Fibroblast of gingiva (primary cell): ENCODE measurements at regions not wholly inside any gene's neighbourhood (a gene's known extent, or its start where the extent isn't known, plus 50 kb on each side); places are given as distances from the start of the nearest gene placed in this dataset.

Source experiments
- DNase-seq: peaks from one replicate; pipeline ENCODE4 v3.0.0-alpha.2; 2011; ENCODE audit warnings: low read depth

DNA sequence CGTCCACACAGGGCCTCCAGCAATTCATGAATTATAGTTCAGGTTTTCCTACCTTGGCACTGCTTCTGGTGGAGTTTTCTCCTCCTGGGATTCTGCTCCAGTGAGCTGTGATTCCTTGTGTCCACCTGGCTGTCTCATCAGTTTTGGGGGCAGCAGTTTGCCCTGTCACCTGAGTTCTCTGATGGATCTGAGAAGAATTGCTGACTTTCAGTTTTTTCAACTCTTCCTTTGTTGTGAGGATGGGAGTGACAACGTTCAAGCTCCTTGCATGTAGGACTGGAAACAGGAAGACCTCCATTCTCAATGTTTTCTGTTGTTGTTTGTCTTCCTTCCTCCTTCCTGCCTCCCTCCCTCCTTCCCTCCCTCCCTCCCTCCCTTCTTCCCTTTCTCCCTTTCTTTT is 359.0 kb downstream of the TSN start:
- DNase-seq, result no peak

DNA sequence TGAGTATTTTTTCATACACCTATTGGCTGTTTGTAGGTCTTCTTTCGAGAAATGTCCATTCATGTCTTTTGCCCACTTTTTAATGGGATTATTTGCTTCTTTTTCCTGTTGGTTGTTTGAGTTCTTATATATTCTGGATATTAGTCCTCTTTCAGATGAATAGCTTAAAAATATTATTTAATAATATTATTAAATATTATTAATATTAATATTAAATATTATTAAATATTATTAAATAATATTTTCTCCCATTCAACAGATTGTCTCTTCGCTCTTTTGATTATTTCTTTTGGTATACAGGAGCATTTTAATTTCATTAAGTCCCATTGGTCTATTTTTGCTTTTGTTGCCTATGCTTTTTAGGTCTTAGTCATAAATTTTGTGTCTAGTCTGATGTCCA is 361.9 kb downstream of the TSN start:
- DNase-seq, result no peak

DNA sequence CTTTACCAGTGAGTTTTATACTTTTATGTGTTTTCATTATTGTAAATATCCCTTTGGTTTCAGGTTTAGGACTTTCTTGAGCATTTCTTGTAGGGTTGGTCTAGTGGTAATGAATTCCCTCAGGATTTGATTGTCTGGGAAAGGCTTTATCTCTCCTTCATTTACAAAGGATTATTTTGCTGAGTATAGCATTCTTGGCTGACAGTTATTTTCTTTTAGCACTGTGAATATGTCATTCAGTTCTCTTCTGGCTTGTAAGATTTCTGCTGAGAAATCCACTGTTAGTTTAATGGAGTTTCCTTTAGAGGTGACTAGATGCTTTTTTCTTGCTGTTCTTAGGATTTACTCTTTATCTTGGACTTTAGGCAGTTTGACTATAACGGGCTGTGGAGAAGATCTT is 373.9 kb downstream of the TSN start:
- DNase-seq, result no peak

DNA sequence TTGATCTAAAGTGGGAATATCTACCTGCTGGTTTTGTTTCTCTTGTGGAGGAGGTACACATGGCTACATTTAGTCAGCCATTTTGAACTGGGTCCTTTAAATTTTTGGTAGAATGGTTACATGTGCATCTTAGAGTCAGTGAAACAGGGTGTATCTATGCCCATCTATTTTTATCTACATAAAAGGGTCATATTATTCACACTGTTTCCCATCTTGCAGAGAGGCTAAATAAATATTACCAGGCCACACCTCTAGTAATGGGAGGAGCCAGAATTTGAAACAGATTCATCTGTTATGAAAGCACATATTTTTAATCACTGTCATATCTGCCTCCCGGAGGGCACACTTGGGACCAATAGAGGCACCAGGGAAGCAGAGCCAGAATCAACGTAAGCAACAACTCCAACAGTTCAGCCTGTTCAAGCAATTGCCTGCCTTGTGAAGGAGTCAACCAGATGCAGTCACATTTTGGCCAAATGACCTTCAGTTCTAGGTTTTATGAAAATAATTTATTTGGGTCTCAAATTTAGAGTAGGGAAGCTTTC is 376.8 kb downstream of the TSN start:
- no peak for DNase-seq

DNA sequence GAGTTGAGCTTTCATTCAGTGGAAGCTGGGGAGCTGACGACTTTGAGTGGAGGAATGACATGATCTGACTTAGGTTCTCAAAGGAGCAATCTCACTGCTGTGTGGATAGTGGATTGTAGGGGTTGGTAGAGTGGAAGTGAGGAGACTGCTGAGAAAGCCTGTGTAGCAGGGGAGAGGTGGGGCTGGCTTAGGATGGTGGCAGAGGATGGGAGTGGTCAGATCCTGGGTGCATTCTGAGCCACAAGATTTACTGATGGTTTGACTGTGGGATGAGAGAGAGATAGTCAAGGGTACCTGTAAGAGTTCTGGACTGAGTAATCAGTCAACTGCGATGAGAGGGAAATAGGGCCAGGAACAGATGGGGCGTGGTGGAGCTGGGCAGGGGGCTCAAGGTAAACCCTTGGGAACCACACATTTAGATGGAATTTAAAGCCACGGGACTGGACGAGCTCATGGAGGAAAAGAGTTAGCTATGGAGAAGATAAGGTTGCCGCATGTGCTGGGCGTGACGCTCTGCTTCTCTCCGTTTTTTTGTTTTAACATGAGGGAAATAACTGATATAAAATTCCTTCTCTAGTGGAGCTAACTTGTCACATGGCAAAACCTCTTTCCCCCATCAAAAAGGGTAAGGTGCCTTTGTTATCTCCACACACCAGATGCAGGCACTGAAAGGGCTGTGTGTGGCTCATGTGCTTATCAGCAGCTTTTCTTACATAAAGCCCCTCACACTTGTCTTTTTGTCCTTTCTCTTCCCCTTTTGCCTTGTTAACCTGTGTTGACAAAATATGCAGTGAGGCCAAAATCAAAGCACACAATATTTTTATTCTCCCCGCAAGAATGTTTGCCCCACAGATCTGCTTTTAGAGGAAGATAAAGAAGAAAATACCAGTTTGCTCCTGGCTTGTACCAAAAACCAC is 379.8 kb downstream of the TSN start:
- no peak for DNase-seq

DNA sequence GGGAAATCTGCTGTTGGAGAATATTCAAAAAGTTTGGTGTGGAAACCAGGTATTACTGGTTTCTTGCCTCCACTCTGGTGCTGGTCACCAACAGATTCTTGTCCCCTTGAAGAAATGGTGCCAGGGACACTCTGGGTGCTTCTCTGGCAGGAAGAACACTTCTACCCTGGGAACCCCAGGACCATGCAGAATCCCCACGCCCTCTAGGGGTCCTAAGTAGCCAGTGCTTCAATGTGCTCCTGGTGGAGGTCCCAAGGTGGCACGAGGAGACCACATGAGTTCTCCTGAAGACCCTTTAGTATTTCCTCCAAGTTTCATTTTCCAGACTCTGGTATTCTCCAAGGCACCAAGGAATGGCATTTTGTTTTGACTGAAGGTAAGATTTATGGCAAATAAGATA is 380.6 kb downstream of the TSN start:
- DNase-seq, result no peak

DNA sequence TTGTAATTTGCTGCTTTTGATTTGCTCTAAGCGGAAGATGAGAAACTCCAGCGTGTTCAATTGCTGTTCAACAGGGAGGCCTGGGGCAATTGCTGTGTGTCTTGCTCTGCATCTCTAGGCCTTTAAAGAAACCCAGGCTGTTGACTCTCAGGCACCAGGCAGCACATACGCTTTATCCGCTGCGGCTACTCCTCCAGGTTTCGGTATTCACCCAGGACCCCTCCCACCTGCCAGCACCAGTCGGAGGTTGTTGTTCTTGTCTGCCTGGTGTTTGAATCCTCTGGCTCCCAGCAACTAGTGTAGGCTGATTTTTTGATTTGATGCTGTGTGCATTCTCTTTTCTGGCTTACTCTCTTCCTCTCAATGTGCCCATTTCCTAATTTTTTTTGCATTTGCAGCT is 383.1 kb downstream of the TSN start:
- DNase-seq, result no peak

DNA sequence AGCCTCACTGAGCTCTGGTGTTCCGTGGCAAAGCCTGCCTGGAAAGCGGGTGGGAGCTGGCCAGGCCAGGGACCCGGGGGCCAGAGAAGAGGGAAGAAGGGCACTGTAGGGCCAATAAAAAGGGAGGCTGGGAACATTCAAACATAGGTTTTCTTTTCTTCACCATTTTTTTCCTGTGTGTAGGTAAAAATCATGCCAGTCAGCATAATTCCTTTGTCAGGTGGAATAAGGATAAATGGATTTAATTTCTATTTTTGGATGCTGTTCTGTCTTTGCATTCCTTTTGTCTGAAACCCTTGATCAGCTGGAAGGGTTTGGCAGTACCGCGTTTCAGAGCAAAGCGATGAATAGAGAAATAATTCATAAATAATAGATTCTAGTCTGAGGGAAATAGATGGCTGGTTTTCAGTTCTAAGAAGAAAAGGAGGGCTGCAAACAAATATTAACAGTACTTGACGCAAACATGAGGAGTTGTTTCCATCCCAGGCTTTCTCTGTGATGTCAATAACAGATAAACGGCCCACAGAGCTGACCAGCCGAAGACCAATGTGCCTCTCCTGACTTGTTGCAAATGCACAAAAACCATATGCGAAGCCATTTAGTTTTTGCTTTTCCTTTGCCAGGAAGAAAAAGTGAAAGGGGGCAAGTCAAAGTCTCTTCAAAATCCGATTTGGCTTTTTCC is 384.4 kb downstream of the TSN start:
- no peak for DNase-seq

DNA sequence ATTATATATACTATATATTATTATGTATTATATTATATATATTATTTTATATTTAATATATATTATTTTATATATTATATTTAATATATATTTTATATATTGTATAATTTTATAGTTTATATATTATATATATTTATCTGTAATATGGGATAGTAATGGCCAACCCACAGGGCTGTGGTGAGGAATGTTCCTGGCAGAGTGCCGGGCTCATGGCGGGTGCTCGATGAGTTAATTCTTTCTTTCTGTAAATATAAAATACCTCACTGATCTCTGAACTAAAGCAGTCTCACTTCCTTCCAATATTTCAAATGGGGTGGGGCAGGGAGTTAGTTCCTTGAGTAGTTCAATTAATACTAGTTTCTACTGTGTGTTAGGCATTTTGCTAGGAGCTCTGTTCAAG is 389.4 kb downstream of the TSN start:
- no peak for DNase-seq

DNA sequence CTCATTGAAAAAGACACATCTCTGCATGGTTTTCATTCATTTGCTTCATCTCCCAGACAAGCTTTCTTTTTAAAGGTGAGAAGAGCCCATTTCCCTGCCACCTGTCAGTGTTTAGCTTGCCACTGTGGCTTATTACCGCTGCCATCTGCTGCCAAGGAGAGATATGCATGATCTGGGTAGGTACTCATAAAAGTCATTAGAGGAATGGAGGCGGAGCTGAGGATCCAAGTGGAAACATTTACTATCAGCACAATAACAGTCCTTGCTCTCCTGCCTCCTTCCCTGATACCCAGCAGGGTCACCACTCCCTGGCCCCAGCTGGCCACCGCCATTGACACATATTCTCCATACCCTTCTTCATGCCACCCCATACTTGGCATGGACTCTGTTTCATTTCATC is 390.4 kb downstream of the TSN start:
- DNase-seq, result no peak

DNA sequence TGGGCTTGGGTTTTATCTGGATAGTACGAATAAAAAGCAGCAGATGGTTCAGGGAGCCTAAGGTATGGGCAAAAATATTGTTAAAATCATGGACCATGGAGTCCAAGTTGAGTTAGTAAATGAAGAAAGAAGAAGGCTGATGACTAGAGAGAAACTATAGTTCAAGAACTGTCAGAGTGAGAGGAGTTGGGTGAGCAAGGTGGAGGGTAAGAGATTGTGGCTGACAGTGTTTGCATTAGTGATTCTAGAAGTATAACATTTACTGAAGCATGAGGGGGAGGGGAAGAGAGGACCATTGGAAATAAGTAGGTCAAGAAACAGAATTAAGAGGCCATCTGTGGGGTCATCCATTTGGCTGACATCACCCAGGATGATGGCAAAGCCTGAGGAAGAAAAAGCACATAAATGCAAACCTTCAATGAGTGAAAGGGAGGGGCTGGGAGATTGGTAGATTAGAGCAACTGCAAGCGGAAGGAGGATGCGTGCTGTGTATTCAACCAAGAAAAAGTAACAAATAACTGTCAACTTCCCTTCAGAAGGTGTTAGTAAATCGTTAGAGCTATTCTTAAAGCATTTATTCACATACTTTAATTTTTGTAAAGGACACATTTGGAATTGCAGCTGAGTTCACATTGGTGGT is 392.8 kb downstream of the TSN start:
- DNase-seq, result no peak

DNA sequence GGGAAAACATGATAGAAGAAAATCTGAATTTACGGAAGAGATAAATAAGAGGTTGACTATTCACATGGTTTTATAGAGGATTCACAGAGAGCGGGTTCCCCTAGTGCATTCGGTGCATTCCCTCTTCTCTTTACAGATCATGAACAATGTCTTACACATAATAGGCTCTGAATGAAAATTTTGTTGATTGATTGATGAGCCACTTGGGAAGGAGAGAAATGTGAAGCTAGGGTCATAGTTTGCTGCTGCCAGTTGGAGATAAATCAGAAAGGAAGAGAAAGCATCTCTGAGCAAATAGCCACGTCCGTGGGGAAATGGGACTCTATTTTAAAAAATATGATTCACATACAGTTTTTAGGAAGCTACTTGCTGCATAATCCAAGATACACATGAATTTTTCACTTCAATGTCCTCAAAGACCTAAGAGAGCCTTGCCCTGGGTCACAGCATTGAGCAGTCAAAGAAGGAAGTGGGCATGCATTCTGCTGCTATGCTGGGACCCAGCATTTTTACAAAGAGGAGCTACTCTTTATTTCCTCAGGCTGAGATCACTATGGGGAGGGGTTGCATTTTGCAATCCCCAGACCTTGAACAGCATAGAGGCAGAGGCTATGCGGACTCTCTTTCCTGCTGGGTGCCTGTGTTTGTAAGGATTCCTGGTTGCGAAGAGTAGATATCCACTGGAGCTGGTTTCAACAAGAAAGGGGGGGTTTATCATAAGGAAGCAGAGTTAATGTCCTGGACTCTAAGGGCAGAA is 395.3 kb downstream of the TSN start:
- DNase-seq, result no peak

DNA sequence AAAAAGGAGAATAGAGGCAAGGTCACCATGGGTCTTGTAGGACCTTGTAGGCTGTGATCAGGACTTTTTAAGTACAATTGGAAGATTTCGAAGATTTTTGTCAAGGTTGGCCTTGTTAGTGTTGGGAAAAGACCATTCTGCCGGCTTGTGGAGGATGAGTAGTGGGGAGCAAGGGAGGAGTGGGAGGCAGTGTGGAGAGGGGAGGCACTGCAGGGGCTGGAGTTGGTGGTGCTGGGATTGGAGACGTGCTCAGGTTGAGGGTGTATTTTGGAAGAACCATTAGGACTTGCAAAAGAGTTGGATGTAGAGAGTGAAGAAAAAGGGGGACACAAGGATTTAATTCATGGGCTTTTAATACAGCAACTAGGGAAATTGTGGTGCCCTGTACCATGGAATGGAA is 397.1 kb downstream of the TSN start:
- no peak for DNase-seq

DNA sequence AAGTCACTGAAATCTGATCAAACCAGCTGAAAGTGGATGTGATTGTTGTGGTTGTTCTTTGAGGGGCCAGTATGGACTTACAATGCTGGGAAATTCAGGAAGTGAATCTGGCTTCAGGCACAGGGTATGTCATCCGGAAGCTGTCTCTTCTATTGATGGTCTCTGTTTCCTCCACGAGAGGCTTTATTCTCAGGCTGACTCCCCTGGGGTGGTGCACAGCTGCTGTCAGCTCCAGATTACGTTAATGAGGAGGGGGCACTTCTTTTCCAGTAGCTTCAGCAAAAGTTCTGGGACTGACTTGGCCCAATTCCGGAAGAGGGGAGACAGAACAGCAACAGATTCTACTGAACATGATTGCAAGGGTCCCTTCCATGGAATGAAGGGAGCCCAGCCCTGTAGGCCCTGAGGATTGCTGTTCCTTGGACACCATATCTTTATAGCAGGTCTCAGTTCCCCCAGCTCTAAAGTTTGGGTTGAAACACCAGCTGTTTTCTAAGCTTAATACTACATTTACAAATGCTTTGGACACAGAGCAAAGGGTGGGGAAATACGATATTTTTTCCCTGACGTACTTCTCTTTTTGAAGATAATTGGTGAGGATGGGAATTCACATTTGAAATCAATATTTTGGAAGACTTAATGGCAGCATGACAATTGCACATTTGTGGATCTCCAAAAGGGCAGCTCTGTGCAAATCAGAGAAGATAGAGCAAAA is 400.9 kb downstream of the TSN start:
- DNase-seq, result no peak

DNA sequence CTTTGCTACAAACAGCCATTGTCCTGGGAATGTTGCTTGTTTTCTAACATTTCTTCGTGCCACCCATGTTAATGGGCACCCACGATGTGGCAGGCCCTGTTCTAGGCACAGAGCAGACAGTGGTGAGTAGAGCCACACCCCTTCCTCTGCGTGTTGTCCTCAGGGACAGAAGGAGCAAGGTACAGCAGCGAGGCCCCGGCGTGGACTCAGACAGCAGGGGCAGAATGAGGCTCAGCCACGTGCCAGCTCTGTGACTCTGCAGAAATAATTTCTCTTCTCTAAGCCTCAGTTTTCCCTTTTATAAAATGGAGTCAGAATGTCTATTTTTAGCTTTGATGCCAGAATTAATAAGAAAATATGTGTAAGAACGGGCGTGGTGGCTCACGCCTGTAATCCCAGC is 401.7 kb downstream of the TSN start:
- no peak for DNase-seq

DNA sequence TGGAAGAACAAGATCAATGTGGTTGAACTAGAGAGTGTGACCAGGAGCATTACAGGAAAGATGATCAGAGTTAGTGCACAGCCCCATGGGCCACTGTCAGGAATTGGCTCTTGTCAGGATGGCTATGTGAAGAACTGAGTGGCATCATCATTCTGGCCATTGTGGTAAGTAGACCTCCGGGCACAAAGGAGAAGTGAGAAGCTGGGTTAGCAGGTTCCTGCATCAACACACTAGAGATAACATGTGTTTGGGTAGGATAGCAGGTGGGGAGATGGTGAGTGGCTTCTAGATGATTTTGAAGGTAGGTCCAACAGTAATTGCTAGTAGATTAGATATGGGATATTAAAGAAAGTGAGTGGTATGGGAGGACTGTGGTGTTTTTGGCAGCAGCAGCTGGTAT is 408.2 kb downstream of the TSN start:
- no peak for DNase-seq

DNA sequence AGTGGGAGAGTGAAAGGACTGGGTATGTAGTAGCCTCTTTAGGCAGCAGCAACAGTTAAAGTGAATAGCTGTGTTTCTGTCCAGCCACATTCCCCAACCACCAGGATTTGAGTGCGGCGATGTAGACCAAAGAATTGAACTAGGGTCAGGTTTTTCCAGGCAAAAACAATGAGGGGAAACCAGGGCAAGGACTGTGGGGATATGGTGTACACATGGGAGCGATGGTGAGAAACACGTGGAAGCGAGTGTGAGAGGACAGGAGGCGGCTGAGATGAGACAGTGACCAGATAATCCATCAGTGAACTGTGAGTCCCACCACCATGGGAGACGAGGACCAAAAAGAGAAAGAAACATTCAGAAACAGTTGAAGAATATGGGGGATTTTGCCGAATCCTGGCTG is 409.5 kb downstream of the TSN start:
- no peak for DNase-seq

DNA sequence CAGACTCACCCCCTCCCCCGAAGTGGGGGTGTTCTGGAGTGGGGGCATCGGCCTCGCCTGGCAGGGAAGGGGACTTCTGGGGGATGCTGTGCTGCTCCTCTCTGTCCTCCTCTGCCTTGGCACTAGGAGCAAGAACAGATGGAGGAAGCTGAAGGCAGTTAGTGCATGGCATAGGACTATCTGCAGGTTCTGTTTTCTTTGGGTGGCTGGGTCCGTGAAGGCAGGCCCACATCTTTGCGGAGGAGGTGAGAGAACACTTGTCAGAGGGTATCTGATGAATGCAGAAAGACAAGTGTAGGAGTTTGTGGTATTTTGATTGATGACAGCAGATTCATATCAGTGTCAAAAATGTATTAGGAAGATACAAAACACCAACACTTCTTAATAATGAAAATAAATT is 411.4 kb downstream of the TSN start:
- no peak for DNase-seq

DNA sequence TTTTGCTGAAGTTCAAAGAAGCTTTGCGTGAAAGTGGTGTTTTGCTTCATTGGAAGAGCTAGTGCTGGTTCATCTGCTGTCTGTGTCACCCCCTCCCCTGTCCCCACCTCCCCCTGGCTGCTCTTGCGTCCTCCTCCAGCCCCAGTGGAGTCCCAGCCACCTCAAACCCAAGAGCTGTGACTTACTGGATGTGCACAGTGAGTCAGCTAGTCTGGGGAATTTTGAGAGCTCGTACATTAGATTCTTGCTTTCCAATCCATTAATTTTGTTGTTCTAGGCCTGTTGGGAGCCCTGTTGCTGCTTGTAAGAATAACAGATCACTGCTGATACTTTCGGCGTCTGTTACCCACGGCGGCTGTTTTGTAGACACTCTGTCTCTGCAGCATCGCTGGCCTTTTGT is 412.1 kb downstream of the TSN start:
- no peak for DNase-seq

DNA sequence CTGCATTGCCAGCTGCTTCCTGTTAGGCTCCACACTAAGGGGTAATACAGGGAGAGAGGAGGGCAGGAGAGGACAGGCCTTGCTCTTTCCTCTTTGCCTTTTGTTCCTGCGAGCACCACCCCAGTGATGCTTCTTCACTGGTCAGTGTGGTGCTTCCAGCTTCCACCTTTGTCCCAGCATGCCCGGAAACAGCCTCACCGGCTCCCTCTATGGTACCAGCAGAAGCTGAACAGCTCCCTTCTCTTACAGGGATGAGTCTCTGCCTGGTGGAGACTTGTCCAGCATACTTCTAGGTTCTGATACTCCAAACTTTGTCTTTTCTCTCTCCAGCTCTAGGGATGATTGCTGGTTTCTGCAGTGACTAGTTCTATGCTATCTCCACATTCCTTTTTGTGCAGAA is 413.3 kb downstream of the TSN start:
- no peak for DNase-seq

DNA sequence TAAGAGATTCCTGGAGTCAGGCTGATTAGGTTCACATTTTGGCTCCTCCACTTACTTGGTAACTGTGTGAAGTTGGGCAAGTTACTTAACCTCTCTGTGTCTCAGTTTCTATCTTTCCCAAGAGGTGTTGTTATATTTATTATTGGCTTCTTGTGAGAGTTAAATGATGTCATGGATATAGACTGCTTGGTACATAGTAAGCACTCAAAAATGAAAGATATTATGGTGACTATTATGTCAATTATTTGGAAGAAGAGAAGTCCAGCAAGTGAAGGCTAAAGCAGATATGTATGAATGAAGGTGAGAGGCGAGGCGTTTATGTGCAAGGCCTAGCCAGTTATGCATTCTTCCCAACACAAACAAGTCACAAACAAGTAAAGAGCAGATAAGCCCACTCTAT is 417.4 kb downstream of the TSN start:
- DNase-seq, result no peak

DNA sequence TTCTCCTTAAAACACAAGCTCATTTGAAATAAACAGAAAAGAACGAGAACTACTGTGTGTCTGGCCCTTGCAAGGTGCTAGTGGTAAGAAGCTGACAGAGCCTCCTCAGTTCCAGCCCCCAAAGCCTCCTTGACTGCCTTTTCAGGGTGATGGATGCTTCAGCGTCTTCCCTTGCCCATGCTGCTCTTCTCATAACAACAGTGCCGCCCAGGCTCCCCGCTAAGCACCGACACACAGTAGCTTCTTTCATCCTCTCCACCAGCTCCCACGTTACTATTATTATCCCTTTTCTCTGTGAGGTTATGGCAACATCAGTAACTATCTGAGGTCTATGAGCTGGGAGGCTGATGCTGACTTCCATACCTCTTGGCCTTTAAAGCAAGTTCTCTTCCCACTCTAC is 418.6 kb downstream of the TSN start:
- no peak for DNase-seq
